GM12878 (cell line): ENCODE measurements at regions not wholly inside any gene's neighbourhood (a gene's known extent, or its start where the extent isn't known, plus 50 kb on each side); places are given as distances from the start of the nearest gene placed in this dataset.
"Not testable (repeated sequence)": the region's sequence is repeated elsewhere in the genome, so short reads cannot be mapped to it uniquely, and the experiment has no call there.

Source experiments
- ATAC-seq: fragments of 200-7000 bp; cut with Tn5 transposase; 3 replicates; pipeline ENCODE4 v1.9.1; 2020; ENCODE audit warnings: mild to moderate bottlenecking, moderate library complexity
- BruUV-seq: library from RNA; stranded (reverse); fragments of 400-500 nt; replicated peaks from 2 replicates; lab custom pipeline; 2021; lab: Mats Ljungman, UMichigan
- CTCF ChIA-PET: fragments of 300-600 bp; sonication (Branson Sonifier 250); formaldehyde crosslinking; extraction: SDS; loops from one replicate; lab custom pipeline; 2021; ENCODE audit warnings: inconsistent platforms; lab: Yijun Ruan, JAX
- POLR2A ChIA-PET: fragments of 350-600 bp; formaldehyde crosslinking; extraction: SDS; loops from one replicate; lab custom pipeline; 2021; ENCODE audit warnings: inconsistent platforms; lab: Charles Lee
- RAD21 ChIA-PET: fragments of 300-600 bp; sonication (Branson Sonifier 250); formaldehyde crosslinking; loops from one replicate; lab custom pipeline; 2023; ENCODE audit warnings: antibody characterized with exemption; ENCODE audit not compliant: unreplicated experiment; lab: Charles Lee
- SMC1A ChIA-PET: fragments of 300-600 bp; sonication (Branson Sonifier 250); formaldehyde crosslinking; loops from one replicate; lab custom pipeline; 2023; ENCODE audit not compliant: unreplicated experiment, uncharacterized antibody; lab: Charles Lee
- DNase-seq: peaks from one replicate; pipeline ENCODE4 v3.0.0-alpha.2; 2011; ENCODE audit warnings: low read depth, low spot score
- FAIRE-seq: peaks from 3 replicates; lab custom pipeline; 2011; peaks lifted over from hg19 to GRCh38; lab: Jason Lieb, UNC
- H2AFZ ChIP-seq: 2 replicates; pipeline ENCODE4 v1.6.0; 2011; ENCODE audit warnings: low read depth, low read length, control low read depth; ENCODE audit not compliant: control insufficient read depth
- H3K27ac ChIP-seq: 2 replicates; pipeline ENCODE4 v1.5.1; 2011; ENCODE audit warnings: control low read depth; ENCODE audit not compliant: control insufficient read depth, insufficient read depth
- H3K27me3 ChIP-seq, 2 experiments: replicated peaks in 1 of 2; 2 replicates each; pipeline versions ENCODE4 v1.6.0 to v1.6.1; 2011; ENCODE audit warnings: low read length in 1 of 2; ENCODE audit not compliant: control insufficient read depth in 2 of 2, insufficient read depth in 2 of 2
- H3K36me3 ChIP-seq, 2 experiments: 2 replicates each; pipeline ENCODE4 v1.5.1; 2011; ENCODE audit warnings: low read length in 1 of 2; ENCODE audit not compliant: control insufficient read depth in 2 of 2, insufficient read depth in 2 of 2
- H3K4me1 ChIP-seq: 2 replicates; pipeline ENCODE4 v1.6.1; 2011; ENCODE audit warnings: mild to moderate bottlenecking, low read length, moderate library complexity, mixed read lengths; ENCODE audit not compliant: control insufficient read depth, insufficient read depth
- H3K4me2 ChIP-seq: 2 replicates; pipeline ENCODE4 v1.6.0; 2011; ENCODE audit warnings: control low read depth; ENCODE audit not compliant: control insufficient read depth, insufficient read depth
- H3K4me3 ChIP-seq: fragments of 200-600 bp; sonication (generic); 2 replicates; pipeline ENCODE4 v1.5.1; 2016
- H3K79me2 ChIP-seq: 2 replicates; pipeline ENCODE4 v1.6.0; 2011; ENCODE audit warnings: low read length; ENCODE audit not compliant: control insufficient read depth, insufficient read depth
- H3K9ac ChIP-seq: 2 replicates; pipeline ENCODE4 v1.8.0; 2011; ENCODE audit warnings: low read length, control low read depth, mixed read lengths; ENCODE audit not compliant: control insufficient read depth, insufficient read depth
- H3K9me3 ChIP-seq: replicated peaks from 3 replicates; pipeline ENCODE4 v1.5.1; 2011; ENCODE audit warnings: mild to moderate bottlenecking, low read length; ENCODE audit not compliant: control insufficient read depth, insufficient read depth
- H4K20me1 ChIP-seq: 2 replicates; pipeline ENCODE4 v1.6.0; 2011; ENCODE audit not compliant: control insufficient read depth, insufficient read depth
- EGR1 ChIP-seq, 2 experiments: IDR thresholded peaks; 1 replicate in 1 of 2; 2 replicates in 1 of 2; pipeline ENCODE4 v1.6.1; 2011 to 2012; ENCODE audit warnings: low read depth in 2 of 2, low read length in 2 of 2, borderline replicate concordance in 1 of 2, mild to moderate bottlenecking in 1 of 2, moderate library complexity in 1 of 2
- NFYB ChIP-seq: IDR thresholded peaks from 2 replicates; pipeline ENCODE4 v1.6.1; 2011; ENCODE audit warnings: low read depth, mild to moderate bottlenecking, low read length, improper control_type of control experiment, moderate library complexity; ENCODE audit not compliant: insufficient read depth
- NR2F1 ChIP-seq: fragments of 450-650 bp; conservative IDR thresholded peaks from 2 replicates; pipeline ENCODE4 v1.6.1; 2017; ENCODE audit warnings: mild to moderate bottlenecking
- STAT1 ChIP-seq: fragments of 450-650 bp; conservative IDR thresholded peaks from 2 replicates; pipeline ENCODE4 v1.6.1; 2014; ENCODE audit warnings: antibody characterized with exemption, mild to moderate bottlenecking
- WGBS: methylation state at CpG from one replicate; pipeline ENCODE4 v1.1.6; 2016; ENCODE audit warnings: low lambda C conversion rate; ENCODE audit not compliant: insufficient replicate concordance, insufficient coverage; ENCODE audit errors: missing lambda C conversion rate; 5-methylcytosine and 5-hydroxymethylcytosine counted together
- in situ Hi-C: fragments of 300-500 bp; cut with MboI; formaldehyde crosslinking; loops from 9 replicates; pipeline ENCODE4 v1.14.3; 2018; ENCODE audit warnings: mixed read lengths
- intact Hi-C: fragments of 100-400 bp; cut with micrococcal nuclease; formaldehyde crosslinking; loops from one replicate; pipeline ENCODE4 v1.14.2; 2022; ENCODE audit not compliant: unreplicated experiment

- TF ChIP-seq STAT1 (no peak), NFYB (no peak), EGR1 (IDR thresholded peaks at IDR 0.05; ENCODE audit: borderline replicate concordance in 1 of 2, low read depth in 2 of 2, low read length in 2 of 2) (no peak), NR2F1 (no peak)
Observed at GRCh38 chr2:234249034-234249735, 198.7 kb downstream of the SPP2 start (continued).

GRCh38 chr2:234248213-234248710 lies 197.8 kb downstream of the SPP2 start:
- H3K4me3 ChIP-seq, H3K4me2 ChIP-seq, H3K4me1 ChIP-seq, in situ Hi-C loops, ATAC-seq, SMC1A ChIA-PET, FAIRE-seq, POLR2A ChIA-PET, H3K27me3 ChIP-seq, CTCF ChIA-PET, H3K79me2 ChIP-seq, H4K20me1 ChIP-seq, H2AFZ ChIP-seq, H3K36me3 ChIP-seq, H3K9me3 ChIP-seq, H3K27ac ChIP-seq, BruUV-seq, RAD21 ChIA-PET, H3K9ac ChIP-seq, intact Hi-C loops, DNase-seq: not testable (repeated sequence)
- 0 out of 2 replicates have a peak, but pooled peaks have one; percentile 31 for TF ChIP-seq NFYB
- 51% methylated on average over 10 of the region's 10 CpGs for WGBS
